ENCODE measurements at regions not wholly inside any gene's neighbourhood (a gene's known extent, or its start where the extent isn't known, plus 50 kb on each side); places are given as distances from the start of the nearest gene placed in this dataset.
"Not testable (repeated sequence)": the region's sequence is repeated elsewhere in the genome, so short reads cannot be mapped to it uniquely, and the experiment has no call there.

GRCh38 chr7:20916311-20916710, 129.6 kb upstream of the SP8 start:
- ATAC-seq (no peak), DNase-seq (no peak)
- no peak overlapping the region for H3K27ac ChIP-seq (ENCODE audit: low read length)
- Mint-ChIP-seq H3K4me1 (no peaks in the 10 kb centered on the region), H3K27ac (no peak overlapping the region), H3K36me3 (no peaks in the 10 kb centered on the region), H3K9me3 (no peaks in the 10 kb centered on the region), H3K27me3 (ENCODE audit: low read depth in 2 of 2) (no peaks in the 10 kb centered on the region), H3K4me3 (no peak overlapping the region)
- no peak overlapping the region for H3K4me3 ChIP-seq (ENCODE audit: low read length)
- no peaks in the 10 kb centered on the region for H3K27me3 ChIP-seq (ENCODE audit: control insufficient read depth, insufficient read depth, low read length)
- WGBS (ENCODE audit: insufficient coverage): 40% methylated on average over 1 of the region's 1 CpG
- H3K4me1 ChIP-seq (ENCODE audit: control insufficient read depth, insufficient read depth, low read length): no peaks in the 10 kb centered on the region
- H3K9me3 ChIP-seq (ENCODE audit: control insufficient read depth, insufficient read depth, low read length): no peaks in the 10 kb centered on the region
- TF ChIP-seq CTCF (IDR thresholded peaks at IDR 0.05): no peak
- no peaks in the 10 kb centered on the region for H3K36me3 ChIP-seq (ENCODE audit: control insufficient read depth, insufficient read depth, low read length)
- intact Hi-C loops (cut with micrococcal nuclease): no loop called here

- H3K27ac Mint-ChIP-seq: no peak overlapping the region
- ATAC-seq (no peak), DNase-seq (no peak)
- no peaks in the 10 kb centered on the region for H3K4me1 ChIP-seq (ENCODE audit: control insufficient read depth, insufficient read depth, low read length)
- no peaks in the 10 kb centered on the region for H3K36me3 ChIP-seq (ENCODE audit: control insufficient read depth, insufficient read depth, low read length)
- no peaks in the 10 kb centered on the region for H3K9me3 ChIP-seq (ENCODE audit: control insufficient read depth, insufficient read depth, low read length)
- H3K27me3 ChIP-seq (ENCODE audit: control insufficient read depth, insufficient read depth, low read length): no peaks in the 10 kb centered on the region
- H3K27ac ChIP-seq (ENCODE audit: low read length): no peak overlapping the region
- no peaks in the 10 kb centered on the region for H3K4me1 Mint-ChIP-seq
- no peak for TF ChIP-seq CTCF (IDR thresholded peaks at IDR 0.05)
- H3K27me3 Mint-ChIP-seq (ENCODE audit: low read depth in 2 of 2): no peaks in the 10 kb centered on the region
- H3K9me3 Mint-ChIP-seq: peaks cover 0 to 4% of the 10 kb centered on the region in 2 donors
- no peak overlapping the region for H3K4me3 Mint-ChIP-seq
- H3K36me3 Mint-ChIP-seq: no peaks in the 10 kb centered on the region
- WGBS (ENCODE audit: insufficient coverage): 42% methylated on average over 1 of the region's 3 CpGs
- H3K4me3 ChIP-seq (ENCODE audit: low read length): no peak overlapping the region
- intact Hi-C loops (cut with micrococcal nuclease): no loop called here
Measured at GRCh38 chr7:20917603-20918002, 130.9 kb upstream of the SP8 start.

GRCh38 chr7:20918156-20918555, 131.5 kb upstream of the SP8 start:
- Histone ChIP-seq H3K27ac (ENCODE audit: low read length) (no peak overlapping the region), H3K27me3 (ENCODE audit: control insufficient read depth, insufficient read depth, low read length) (no peaks in the 10 kb centered on the region), H3K9me3 (ENCODE audit: control insufficient read depth, insufficient read depth, low read length) (no peaks in the 10 kb centered on the region), H3K4me3 (ENCODE audit: low read length) (no peak overlapping the region), H3K4me1 (ENCODE audit: control insufficient read depth, insufficient read depth, low read length) (no peaks in the 10 kb centered on the region), H3K36me3 (ENCODE audit: control insufficient read depth, insufficient read depth, low read length) (no peaks in the 10 kb centered on the region)
- no peak for DNase-seq
- Mint-ChIP-seq H3K4me3 (no peak overlapping the region), H3K4me1 (no peaks in the 10 kb centered on the region), H3K27ac (no peak overlapping the region), H3K36me3 (no peaks in the 10 kb centered on the region), H3K27me3 (ENCODE audit: low read depth in 2 of 2) (no peaks in the 10 kb centered on the region), H3K9me3 (peaks cover 0 to 4% of the 10 kb centered on the region in 2 donors)
- no peak for ATAC-seq
- TF ChIP-seq CTCF (IDR thresholded peaks at IDR 0.05): no peak
- intact Hi-C loops (cut with micrococcal nuclease): no loop called here
- WGBS (ENCODE audit: insufficient coverage): 85% methylated on average over 2 of the region's 4 CpGs

- intact Hi-C loops (cut with micrococcal nuclease); H3K4me3 Mint-ChIP-seq: not testable (repeated sequence)
Measured at GRCh38 chr7:20927178-20927577, 140.5 kb upstream of the SP8 start.

More at GRCh38 chr7:20927178-20927577, 140.5 kb upstream of the SP8 start:
- DNase-seq; H3K4me3 ChIP-seq (ENCODE audit: low read length); H3K27me3 Mint-ChIP-seq (ENCODE audit: low read depth in 2 of 2); H3K4me1 ChIP-seq (ENCODE audit: control insufficient read depth, insufficient read depth, low read length); ATAC-seq; H3K36me3 ChIP-seq (ENCODE audit: control insufficient read depth, insufficient read depth, low read length); H3K27ac Mint-ChIP-seq; H3K4me1 Mint-ChIP-seq; H3K27me3 ChIP-seq (ENCODE audit: control insufficient read depth, insufficient read depth, low read length); H3K36me3 Mint-ChIP-seq; H3K27ac ChIP-seq (ENCODE audit: low read length); H3K9me3 ChIP-seq (ENCODE audit: control insufficient read depth, insufficient read depth, low read length): not testable (repeated sequence)
- peaks cover 6 to 13% of the 10 kb centered on the region in 2 donors for H3K9me3 Mint-ChIP-seq
